Inflammatory macrophage treated with lipopolysaccharide for 1 hour (primary cell): ENCODE measurements at regions not wholly inside any gene's neighbourhood (a gene's known extent, or its start where the extent isn't known, plus 50 kb on each side); places are given as distances from the start of the nearest gene placed in this dataset.
"Not testable (repeated sequence)": the region's sequence is repeated elsewhere in the genome, so short reads cannot be mapped to it uniquely, and the experiment has no call there.

Experiments
- DNase-seq, 2 donors: peaks; one replicate each; pipeline ENCODE4 v3.0.0-alpha.2; 2020 to 2022

DNA sequence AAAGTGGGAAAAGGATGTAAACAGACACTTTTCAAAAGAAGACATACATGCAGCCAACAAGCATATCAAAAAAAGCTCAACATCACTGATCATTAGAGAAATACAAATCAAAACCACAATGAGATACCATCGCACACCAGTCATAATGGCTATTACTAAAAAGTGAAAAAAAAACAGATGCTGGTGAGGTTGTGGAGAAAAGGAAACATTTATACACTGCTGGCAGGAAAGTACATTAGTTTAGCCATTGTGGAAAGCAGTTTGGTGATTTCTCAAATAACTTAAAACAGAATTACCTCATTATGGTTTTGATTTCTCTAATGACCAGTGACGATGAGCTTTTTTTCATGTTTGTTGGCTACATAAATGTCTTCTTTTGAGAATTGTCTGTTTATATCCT, 315.9 kb downstream of the SUCLA2 start:
- not testable (repeated sequence) for DNase-seq

DNA sequence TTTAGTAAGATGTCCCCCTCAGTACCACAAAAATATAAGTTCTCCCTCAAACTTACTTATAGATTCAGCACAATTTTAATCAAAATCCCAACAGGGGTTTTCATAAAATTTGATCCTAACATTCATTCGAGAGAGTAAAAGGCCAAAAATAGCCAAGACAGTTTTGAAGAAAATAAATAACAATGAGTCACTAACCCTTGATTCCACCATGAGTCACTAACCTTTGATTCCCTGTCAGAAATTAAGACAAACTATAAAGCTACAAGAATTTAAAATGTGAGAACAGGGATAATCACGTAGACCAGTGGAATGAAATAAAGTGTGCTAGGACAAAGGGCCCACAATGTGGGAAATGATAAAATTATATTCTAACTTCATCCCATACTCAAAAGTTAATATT, 320.3 kb downstream of the SUCLA2 start:
- no peak for DNase-seq

DNA sequence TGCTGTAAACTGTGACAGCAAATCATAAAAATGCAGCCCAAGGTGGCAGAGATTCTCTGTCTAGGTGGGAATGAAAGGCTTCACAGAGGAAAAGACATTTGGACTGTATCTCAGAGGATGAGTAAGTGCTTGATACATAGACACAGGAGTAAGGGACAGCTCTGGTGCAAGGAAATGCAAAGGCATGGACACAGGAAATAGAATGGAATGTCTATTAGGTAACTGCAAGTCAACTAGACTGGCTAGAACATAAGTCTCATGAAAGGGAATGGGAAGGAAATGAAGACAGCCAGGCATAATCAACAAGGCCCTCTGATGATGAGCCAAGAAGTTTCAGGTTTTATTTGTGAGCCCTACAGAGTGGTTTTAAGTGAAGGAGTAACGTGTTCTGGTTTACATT, 321.7 kb downstream of the SUCLA2 start:
- DNase-seq = no peak

DNA sequence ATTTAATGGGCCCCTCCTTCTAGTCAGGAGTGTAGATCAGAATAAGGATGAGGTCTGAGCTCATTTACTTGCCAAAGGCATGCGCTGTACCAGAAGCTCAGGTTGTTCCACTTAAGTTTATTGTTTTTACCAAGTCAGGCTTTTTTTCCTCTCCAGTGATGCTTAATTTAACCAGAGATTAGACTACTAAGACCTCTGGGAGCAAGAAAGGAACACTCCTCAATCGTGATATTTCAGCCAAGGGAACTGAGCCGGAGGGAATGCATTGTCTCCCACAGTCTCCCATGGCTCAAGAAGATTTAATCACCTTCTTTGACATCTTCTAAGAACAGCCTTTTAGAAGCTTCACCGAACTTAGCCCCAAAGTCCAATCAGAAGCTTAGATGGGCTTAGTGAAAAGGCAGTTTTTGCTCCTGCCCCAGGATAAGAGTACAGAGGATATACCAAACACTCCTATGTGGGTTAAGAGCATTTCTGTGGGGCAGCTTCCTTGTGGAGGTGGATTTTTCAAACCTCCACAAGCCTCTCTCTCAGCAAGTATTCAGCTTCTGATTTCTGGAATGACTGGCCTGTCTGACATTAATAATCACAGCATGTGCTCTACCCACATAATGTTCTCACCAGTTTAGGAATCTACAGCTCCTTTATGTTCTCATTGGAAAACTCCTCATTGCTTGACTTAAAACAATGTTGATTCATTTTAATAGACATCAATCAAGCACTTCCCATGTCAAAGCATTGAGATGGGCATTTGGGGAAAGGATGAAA, 322.7 kb downstream of the SUCLA2 start:
- no peak for DNase-seq

DNA sequence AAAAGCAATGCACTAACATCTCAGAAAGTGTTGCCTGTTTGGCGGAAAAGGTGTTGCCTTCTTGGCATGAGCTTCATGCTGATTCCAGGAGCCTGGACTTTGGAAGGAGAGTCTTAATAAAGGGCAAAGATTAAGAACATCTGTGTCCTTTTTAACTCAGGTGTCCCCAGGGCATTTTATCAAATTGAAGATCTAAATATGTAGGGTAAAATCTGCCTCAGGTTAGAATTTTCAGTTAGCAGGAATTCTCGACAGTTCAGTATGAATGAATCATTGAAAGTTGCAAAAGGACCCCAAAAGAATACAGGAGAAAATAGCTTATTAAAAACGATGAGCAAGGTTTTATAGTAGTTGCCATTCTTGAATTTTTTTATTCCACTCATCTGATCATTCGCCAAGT, 325.2 kb downstream of the SUCLA2 start:
- no peak for DNase-seq

DNA sequence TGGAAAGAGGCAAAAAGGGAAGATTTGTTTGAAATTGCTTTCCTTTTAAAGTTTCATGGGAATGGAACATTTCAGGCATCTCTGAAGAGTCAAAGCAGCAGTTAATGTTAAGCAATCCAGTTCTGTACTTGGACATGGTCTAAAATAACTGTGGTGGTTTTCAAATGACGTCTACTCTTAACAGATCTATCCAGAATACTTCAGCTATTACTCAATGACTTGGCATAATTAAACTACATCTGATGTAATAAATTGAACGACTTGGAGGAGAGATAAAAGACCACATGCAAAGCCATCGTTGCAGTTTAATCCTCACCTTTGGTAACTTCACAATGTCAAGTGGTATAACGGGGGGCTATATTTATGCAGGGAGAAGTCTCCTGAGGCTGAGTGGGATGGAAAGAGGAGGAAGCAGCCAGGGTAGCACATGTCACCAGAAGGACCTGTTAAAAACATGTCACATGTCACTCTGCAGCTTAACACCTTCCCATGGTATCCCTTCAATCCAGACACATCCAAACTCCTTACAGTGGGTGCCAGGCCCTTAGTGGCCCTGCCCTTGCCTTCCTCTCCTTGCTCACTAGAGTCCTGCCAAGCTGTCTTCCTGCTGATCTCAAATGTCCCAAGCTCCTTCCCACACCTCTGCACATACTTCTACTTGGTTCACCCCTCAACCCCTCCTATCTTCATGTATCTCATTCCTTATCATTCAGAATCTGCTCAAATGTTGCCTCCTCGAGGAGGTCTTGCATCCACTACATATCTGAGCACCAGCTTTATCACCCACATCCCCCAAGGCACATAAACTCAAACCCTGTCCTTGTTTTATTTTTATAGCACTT, 327.8 kb downstream of the SUCLA2 start:
- DNase-seq = no peak

DNA sequence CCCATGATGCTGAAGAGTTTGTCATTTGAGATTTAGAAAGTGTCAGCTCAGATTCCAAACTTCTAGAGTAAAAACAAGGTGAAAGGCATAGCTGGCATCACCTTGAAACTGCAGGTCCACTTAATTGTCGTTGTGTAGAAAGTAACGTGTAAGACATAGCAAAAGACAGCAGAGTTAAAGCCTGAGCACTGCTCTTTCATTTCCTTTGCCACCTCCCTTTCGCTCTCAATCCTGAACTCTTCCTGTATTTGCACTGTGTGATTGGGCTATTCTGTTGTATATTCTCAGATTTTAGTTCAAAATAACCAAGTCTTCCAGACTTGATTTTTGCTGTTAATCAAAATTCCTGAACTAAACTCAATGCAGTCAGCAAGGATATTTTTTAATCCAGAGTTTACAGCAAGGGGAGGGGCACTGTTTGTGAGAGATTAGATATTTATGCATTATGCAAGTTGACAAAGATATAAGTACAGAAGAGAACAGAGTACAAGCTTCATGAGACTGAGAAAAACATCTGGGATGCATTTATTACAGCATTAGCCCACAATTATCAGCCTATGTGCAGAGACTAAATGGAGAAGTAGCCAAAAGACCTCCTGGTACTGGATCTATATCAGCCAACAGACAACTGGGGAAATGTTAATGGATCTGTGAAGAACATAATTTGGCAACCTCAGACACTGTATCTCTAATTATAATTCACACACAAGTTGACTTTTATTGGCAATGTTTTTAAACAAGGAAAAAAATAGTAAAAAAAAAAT, 328.6 kb downstream of the SUCLA2 start:
- DNase-seq = no peak

DNA sequence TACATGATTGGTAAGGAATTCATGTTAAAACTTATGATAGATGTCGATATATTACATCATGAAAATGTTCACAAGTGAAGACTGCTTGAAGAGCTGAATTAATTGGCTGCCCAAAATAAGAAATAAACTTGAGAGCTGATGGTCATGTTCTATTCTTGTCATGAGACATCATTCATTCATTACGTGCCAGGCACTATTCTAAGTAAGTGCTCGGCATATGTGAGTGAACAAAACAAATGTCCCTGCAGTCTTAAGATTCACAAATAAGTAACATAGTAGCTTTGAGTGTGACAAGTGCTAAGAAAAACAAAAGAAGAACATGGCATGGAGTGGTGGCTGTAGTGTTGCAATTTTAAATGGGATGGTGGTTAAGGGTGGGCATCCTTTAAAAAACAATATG, 329.3 kb downstream of the SUCLA2 start:
- DNase-seq = no peak

DNA sequence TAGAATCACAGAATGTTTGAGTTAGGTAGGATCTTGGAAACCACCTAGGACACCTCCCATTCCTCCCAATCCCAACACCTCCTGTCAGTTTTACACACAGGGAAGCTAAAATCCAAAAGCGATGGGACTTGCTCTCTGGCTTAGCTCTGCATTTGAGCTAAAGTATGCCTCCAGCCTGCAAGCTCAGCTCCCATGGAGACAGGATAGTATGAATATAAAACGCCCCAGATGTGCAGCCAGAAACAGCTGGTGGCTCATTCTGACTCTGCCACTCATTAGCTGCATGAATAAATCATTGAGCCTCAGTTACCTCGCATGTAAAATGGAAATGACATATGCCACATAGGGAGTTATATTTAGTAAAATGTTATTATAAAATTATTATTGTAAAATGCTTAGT, 336.0 kb downstream of the SUCLA2 start:
- DNase-seq = no peak

DNA sequence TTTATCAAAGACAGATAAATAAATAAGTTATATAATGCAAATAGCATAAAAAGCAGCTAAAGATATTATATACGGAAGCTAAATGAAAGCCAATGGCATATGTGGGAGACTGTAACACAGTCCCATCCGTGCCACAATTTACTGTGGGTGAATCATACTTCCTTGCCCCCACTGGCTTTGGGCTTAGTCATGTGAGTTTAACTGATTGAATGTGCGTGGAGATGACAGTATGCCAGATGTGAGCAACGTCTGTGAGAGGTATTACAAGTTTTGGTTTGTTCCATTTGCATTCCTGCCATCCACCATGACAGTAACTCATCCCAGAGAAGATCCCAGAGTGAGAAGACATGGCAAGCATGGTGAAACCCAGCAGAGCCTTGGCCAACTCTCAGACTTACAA, 340.0 kb downstream of the SUCLA2 start:
- no peak for DNase-seq

DNA sequence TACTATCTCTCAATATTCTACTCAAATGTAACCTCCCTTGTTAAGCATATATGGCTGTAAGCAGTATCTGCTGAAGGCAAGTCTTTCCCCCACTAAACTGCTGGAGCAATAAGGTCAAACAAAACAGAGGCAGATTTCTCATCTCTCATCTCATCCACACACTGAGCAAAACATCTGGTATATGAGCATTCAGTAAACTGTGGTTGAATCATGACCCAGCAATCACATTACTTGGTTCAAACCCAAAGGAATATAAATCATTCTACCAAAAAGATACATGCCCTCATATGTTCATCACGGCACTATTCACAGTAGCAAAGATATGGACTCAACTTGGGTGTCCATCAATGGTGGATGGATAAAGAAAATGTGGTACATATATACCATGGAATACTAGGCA, 344.4 kb downstream of the SUCLA2 start:
- no peak for DNase-seq

DNA sequence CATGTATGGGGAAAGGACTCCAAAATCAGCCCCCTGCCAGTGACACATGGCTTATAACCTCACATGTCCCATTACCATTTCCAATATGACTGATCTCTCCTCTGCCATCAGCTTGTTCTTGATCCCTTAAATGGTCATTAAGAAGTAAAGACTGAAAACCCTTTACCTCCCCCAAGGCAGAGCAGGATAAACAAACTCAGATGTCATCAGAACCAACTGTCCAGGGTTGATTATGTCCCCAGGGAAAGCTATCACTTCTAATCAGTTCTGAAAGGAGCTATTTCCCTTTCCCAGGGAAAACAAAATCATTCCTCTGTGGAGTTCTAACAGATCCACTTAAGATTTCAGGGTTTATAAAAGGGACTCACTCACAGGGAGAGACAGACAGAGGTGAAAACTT, 350.9 kb downstream of the SUCLA2 start:
- no peak for DNase-seq

DNA sequence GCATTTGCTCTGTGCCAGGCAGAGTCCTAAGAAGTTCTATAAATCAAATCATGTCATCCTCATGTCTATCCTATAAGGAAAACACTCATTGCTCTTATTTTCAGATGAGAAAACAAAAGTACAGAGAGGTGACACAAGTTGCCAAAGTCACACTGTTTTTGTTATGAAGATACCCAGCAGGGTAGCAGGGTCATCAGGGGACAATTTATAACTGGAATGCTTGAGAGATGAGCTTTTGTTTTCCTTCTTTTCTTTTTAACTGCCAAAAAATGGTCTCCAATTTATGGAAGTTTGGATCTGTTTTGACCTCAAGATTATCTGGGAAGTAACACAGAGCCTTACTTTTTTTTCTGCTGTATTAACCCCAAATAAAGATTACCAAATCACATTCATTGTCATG, 354.1 kb downstream of the SUCLA2 start:
- DNase-seq = no peak

DNA sequence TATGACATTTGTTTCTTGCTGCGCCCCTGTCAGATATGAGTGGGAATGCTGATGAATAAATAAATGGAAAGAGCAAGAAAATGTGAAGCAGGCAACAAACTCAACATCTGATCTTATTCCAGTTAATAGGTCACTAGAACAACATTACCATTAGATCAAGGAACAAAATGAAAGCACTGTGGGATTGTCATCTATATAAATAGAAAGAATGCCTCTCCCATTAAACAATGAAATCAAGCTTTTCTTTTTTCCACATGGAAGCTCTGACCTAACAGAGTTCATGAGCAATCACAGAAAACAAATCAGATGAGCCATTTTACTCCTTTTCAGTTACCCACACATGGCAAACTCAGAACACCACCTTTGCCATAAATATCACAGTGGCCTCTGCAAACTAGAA, 354.8 kb downstream of the SUCLA2 start:
- no peak for DNase-seq

DNA sequence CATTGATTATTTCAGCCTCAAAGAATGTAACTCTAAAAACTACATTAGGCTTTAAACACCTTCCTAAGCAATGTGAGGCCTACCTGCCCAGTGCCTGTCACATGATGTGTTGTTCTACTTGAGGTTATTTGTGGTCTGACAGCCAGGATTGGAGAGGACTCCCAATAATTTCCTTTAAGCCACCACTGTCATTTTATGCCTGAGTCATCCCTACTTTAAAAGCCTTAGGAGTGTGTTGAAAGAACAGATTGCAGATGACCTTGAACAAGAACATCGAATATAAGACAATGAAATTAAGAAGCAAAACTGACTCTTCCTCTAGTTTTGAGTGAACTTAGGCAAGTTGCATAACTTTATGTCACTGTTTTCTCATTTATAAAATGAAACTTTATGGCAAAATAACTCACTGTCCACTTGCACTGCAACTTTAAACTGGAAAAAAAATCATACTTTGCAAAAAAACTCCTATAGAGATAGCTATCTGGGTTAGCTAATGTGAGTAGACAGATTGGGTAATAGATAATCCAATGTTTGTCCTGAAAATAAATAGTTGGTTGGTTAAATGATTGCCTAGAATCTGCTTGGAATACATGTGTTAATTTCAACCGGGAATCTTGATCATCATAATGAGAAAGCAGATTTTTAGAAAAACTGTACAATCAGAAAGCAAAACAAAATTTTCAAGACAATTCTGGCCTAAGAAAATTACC, 361.2 kb downstream of the SUCLA2 start:
- DNase-seq = no peak

DNA sequence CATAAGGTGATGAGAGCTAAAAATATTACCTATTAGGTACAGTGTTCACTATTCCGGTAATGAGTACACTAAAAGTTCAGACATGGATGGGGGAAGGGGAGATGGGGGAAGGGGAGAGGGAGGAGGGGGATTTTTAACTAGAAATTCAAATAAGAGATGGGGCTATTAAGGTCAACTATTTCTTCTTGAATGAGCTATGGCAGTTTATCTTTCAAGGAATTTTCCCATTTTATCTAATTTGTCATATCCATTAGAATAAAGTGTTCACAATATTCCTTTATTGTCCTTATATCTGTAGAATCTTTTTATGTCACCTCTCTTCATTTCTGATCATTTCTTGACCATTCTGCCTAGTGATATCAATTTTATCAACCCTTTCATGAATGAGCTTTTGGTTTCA, 362.4 kb downstream of the SUCLA2 start:
- no peak for DNase-seq

DNA sequence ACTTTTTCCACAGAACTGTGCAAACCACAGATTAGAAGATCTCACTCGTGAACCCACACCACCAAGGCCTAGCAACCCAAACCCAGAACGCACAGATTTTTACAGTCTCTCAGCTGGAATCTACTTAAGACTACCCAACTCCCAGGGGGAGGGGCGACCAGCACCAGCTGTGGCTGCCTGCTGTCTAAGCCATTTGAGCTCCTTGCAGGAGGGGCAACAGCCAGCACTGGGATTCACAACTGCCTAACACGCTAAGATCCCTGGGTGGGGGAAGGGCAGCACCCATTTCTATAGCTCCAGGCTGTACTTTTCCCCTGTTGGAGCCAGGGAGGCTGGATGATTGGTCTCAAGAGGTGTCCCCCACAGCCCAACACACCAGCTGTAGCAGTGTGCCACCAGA, 368.8 kb downstream of the SUCLA2 start:
- DNase-seq = no peak

DNA sequence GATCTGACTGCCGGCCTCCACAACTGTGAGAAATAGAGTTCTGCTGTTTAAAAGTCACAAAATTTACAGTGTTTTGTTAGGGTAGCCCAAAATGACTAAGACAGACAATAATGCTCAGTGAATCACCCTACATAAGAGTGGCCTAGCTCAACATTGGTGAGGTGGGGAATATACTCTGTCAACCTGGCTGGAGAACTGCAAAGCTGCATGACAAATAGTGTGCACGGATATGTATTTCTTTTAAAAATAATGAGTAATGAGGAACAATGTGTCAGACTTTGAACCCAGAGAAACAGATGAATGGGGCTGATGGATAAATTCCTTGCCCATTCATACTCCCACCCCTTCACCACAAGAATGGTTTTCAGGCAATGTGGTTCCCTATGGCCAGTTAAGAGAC, 372.4 kb downstream of the SUCLA2 start:
- DNase-seq = no peak

DNA sequence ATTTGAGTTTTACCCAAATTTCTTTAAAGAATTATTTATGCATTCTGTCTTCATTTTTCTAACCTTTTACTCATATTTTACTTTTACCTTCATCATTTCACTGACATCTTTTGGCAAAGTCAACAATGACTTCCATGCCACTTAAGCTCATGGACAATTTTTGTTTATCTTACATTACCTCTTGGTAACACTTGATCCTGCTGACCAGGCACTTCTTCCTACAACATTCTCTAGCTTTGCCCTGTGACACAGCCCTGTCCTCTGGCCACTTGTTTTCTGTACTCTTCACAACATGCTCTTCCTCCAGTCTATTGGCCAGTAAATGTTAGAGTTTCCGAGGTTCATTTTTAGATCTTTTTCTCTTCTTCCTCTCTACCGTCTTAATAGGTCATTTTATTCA, 377.2 kb downstream of the SUCLA2 start:
- DNase-seq = no peak

DNA sequence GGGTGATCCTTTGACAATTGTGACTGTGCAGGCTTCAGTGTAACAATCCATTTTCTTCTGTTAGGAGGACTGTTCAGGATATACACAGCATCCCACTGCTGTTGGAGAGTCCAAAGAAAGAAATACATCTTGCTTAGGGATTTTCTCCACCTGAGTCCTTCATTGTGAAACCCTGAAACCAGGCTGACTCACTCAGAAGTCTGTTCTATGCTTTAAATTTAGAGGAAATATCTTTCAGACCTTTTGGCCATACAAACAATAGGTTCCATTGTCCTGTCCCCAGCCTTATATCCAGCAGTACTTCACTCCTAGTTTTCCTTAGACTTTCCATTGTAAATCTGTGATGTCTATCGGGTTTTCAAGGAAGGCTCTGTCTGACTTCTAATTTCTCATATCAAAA, 379.1 kb downstream of the SUCLA2 start:
- DNase-seq = no peak

DNA sequence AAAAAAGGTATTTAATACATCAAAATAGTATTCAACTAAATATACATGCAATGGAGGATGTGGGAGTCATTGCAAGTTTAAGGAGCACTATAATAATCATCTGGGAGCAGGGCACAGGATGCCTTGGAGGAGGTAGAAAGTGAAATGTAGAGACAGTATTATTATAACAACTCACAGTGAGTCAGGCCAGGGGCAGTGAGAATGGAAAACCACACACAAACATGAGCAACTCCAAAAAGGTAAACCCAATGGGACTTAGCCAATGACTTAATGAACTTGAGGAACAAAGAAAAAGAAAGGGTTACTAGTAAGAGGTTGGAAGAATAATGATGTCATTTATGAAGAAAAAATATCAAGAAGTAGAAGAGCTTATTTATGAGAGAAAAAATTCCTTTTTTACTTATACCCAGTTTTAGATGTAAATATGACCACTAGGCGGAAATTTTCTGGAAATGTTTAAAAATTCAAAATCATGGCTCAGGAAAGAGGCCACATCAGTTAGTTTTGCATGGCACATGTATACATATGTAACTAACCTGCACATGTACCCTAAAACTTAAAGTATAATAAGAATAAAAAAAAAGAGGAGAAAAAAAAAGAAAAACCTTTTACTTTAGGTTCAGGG, 389.3 kb downstream of the SUCLA2 start:
- no peak for DNase-seq

DNA sequence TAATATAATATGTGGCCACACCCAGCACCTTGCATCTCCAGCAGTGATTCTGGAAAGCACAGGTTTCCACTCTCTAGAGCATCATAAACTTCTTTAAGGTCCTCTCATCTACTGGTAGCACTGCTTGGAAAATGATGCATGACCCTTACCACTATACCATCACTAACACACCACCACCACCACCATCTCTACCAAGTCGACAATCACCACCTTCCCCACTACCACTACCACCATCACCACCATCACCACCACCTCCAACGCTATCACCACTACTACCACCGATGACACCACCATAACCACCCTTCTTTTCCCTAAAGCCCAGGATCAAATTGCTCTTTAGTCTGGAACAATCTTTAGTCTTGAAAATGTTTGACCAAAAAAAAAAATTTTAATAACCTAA, 390.4 kb downstream of the SUCLA2 start:
- no peak for DNase-seq

DNA sequence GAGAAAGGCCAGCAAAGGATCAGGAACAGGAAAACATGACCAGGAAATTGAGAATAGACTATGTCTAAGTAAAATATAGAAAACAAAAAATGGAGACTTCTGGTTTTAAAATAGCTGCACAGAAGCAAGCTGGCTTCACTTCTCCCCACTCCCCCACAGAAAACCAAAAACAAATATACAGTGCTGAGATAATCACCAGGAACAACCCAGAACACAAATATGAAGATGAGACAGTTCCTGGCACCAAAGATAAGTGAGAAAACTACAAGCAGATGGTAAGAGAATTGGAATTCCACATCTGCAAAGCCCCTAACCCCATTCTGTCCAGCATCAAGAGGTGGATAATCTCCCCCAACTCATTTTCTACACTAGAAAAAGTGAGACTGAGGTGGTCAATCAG, 397.7 kb downstream of the SUCLA2 start:
- DNase-seq = no peak
